AG09309 (cell line): ENCODE measurements at regions not wholly inside any gene's neighbourhood (a gene's known extent, or its start where the extent isn't known, plus 50 kb on each side); places are given as distances from the start of the nearest gene placed in this dataset.
"Not testable (repeated sequence)": the region's sequence is repeated elsewhere in the genome, so short reads cannot be mapped to it uniquely, and the experiment has no call there.

Experiments used
- DNase-seq: peaks from one replicate; pipeline ENCODE4 v3.0.0-alpha.2; 2010; ENCODE audit warnings: low read depth
- H3K4me3 ChIP-seq: 2 replicates; pipeline ENCODE4 v1.5.1; 2011; ENCODE audit warnings: mild to moderate bottlenecking, low read depth, low read length, moderate library complexity; ENCODE audit not compliant: control insufficient read depth
- TF ChIP-seq, protein P1 (sequence below): IDR thresholded peaks from 2 replicates; pipeline ENCODE4 v1.5.1; 2011; ENCODE audit warnings: mild to moderate bottlenecking, low read depth, low read length, inconsistent platforms; ENCODE audit not compliant: insufficient read depth, control insufficient read depth; ENCODE audit errors: missing control alignments

DNA sequence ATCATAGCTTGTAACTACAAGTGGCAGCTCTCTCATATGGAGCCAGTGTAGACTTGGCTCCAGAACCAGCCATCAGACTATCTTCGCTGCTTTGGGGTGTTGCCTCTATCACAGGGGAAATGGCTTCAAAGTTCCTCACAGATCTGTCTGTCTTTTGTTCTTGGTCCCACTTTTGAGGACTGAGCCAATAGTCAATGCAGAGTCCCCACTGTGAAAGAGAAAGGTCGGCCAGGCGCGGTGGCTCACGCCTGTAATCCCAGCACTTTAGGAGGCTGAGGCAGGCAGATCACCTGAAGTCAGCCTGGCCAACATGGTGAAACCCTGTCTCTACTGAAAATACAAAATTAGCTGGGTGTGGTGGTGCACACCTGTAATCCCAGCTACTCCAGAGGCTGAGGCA is 86.9 kb upstream of the FZD7 start:
- not testable (repeated sequence) for H3K4me3 ChIP-seq

DNA sequence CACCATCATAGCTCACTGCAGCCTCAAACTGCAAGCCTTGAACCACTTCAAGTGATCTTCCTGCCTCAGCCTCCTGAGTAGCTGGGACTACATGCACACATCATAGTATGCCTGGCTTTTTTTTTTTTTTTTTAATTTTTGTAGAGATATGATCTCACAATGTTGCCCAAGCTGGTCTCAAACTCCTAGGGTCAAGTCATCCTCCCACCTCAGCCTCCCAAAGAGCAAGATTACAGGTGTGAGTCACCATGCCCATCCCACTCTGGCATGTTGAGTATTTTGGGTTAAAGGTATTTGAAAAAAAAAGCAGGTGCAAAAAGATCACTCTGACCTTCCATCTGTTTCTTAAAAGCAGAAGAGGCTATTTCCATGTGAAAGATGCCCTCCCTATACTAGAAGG is 86.4 kb upstream of the FZD7 start:
- no peak for DNase-seq
- TF ChIP-seq, protein P1, sequence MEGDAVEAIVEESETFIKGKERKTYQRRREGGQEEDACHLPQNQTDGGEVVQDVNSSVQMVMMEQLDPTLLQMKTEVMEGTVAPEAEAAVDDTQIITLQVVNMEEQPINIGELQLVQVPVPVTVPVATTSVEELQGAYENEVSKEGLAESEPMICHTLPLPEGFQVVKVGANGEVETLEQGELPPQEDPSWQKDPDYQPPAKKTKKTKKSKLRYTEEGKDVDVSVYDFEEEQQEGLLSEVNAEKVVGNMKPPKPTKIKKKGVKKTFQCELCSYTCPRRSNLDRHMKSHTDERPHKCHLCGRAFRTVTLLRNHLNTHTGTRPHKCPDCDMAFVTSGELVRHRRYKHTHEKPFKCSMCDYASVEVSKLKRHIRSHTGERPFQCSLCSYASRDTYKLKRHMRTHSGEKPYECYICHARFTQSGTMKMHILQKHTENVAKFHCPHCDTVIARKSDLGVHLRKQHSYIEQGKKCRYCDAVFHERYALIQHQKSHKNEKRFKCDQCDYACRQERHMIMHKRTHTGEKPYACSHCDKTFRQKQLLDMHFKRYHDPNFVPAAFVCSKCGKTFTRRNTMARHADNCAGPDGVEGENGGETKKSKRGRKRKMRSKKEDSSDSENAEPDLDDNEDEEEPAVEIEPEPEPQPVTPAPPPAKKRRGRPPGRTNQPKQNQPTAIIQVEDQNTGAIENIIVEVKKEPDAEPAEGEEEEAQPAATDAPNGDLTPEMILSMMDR: no peak
- H3K4me3 ChIP-seq: no peak overlapping the region

More for the DNA sequence above, 86.9 kb upstream of the FZD7 start:
- DNase-seq: not testable (repeated sequence)

DNA sequence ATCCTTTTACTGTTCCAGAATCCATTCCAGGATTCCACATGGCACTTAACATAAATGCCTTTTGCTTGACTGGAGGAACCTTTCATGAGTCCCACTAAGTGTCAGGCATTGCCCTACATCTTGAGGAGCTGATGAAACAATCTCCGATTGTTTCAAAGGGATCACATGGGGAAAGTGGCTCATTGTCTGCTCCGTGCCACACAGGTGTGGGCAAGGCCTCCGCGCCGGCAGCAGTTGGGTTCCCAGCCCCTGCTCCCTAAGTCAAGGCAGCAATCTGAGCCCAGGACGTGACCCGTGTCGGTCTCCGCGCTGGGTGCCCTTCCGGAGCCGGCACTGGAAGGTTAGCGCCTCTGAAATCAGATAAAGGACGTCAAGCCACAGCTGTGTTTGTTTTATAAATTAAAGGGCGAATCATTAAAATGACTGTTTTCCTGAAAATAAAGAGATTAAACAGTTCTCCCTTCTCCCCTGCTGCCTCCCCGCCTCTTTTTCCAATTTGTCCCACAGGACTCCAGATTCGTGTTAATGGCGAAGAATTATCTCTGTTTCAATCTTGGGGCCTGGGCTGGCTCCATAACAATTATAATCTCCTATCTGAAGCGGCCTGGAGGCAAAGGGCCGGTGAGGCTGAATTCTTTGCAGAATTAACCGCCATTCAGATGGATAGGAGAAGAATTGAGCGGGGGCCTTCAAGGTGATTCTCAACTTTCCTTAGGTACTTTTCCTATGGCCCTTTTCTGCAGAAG is 84.3 kb upstream of the FZD7 start:
- TF ChIP-seq, protein P1: no peak
- no peak overlapping the region for H3K4me3 ChIP-seq
- DNase-seq: no peak

DNA sequence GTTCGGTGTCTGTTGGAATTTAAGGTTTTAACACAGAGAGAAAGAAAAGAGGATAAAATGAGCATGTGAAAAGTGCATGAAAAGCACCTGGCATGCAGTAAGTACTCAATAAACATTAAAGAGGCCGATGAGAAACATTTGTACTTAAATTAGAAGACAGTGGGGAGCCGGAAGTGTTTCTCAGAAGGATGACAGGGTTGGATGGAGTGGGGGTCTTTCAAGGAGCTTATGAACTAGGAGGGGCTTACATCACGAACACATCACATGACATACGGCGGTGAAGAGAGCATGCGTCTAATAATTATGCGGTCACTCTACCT is 83.8 kb upstream of the FZD7 start:
- TF ChIP-seq, protein P1: no peak
- DNase-seq: no peak
- H3K4me3 ChIP-seq: no peak overlapping the region

DNA sequence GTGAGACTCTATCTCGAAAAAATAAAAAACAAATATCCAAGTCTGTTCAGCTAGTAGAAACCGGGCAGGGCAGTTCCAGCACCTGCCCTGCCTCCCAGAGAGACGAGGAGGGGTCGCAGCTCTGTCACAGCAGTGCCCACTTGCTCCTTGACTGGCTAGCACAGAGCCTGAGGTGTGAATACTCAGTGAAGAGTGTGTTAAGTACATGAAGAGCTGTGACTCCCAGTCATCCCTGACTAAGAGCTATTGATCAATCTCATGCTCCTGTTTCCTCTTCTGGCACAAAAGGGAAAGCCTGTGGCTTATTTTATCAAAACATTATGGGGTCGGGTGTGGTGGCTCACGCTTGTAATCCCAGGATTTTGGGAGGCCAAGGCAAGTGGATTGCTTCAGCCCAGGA is 83.0 kb upstream of the FZD7 start:
- TF ChIP-seq, protein P1: no peak
- DNase-seq: no peak
- H3K4me3 ChIP-seq: no peak overlapping the region

DNA sequence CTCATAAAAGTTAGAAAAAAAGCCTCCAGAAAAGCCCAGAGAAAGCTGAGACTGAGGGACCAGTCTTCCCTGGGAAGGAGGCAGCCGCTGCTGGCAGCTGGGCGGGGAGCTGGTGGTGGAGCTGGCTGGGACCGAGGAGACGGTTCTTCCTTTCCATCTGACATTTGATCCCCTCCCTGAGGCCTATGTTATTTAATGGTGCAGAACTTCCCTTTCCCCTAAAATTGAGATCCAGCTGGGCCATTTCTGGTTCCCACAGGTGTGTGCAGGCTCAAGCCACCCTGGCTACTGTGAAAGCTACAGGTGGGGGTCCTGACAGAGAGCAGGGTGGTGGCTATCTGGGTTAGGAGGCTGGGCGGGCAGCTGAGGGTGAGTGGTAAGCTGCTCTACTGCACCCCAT is 81.5 kb upstream of the FZD7 start:
- TF ChIP-seq, protein P1: no peak
- DNase-seq: no peak
- H3K4me3 ChIP-seq: no peak overlapping the region

DNA sequence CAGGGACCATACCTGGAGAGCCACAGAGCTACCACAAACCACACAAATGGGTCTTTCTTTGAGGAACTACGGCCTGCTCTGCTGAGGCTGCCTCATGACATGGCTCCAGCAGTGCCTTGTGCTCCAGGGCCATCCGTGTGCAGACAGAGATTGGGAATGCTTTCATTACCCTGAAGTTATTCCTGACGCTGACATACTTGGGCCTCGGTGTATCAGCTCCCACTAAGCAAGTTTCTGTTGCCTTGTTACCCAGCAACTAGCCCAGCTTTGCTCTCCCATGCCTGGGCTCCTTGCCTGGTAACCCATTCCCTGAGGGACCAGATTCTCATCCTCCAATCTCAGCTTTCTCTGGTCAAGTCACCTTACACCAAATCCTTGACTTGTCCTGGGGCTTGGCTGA is 80.3 kb upstream of the FZD7 start:
- no peak overlapping the region for H3K4me3 ChIP-seq
- TF ChIP-seq, protein P1: no peak
- DNase-seq: no peak
